ENCODE measurements at regions not wholly inside any gene's neighbourhood (a gene's known extent, or its start where the extent isn't known, plus 50 kb on each side); places are given as distances from the start of the nearest gene placed in this dataset.

DNA sequence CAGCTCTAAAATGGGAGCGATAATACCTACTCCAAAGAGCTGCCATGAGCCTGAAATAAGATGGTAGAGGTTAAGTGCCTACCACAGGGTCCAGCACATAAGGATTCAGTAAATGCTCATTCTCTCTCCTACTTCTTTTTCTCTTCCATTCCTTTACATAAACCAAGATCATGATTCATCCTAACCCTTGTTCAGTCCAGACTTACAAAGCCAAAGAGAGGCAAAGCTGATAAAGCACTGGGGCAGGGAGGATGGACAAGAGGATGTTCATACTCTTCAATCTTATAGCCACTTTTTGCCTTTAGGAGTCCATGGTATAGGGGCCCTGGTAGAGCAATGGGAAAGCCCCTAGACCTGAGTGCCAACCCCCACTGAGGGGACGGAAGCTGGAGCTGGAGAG is 75.6 kb upstream of the PKDCC start:
- no peaks in the 10 kb centered on the region for H3K9me3 ChIP-seq (ENCODE audit: severe bottlenecking)
- H3K4me3 ChIP-seq (ENCODE audit: severe bottlenecking): no peak overlapping the region
- no peaks in the 10 kb centered on the region for H3K4me1 ChIP-seq (ENCODE audit: insufficient read depth, poor library complexity, severe bottlenecking)
- H3K27me3 ChIP-seq (ENCODE audit: insufficient read depth, poor library complexity, severe bottlenecking): no peaks in the 10 kb centered on the region
- H3K36me3 ChIP-seq (ENCODE audit: low read depth): no peaks in the 10 kb centered on the region
- no peak for DNase-seq (ENCODE audit: low spot score)
- no peak overlapping the region for H3K27ac ChIP-seq (ENCODE audit: poor library complexity, severe bottlenecking)
- no peak for TF ChIP-seq CTCF (IDR thresholded peaks at IDR 0.05; ENCODE audit: poor library complexity, severe bottlenecking)
- ATAC-seq (ENCODE audit: low read depth): no peak

DNA sequence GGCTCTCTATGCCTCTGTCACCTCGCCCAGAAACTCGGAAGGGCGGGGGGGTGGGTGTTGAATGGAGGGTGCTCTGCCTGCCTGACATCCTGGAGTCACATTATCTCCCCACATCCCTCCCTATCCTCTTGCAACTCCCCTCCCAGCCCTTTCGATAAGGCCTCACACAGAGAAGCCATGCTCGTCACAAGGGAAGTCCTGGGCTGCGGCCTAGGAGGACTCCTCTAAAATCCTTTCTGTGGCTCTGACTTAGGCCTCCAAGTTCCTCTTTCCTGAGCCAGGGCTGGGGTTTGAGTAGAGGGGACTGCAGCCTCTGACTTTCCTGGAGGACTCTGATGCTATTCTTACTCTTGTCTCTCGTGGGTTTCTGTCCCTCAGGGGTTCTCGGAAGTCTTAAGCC is 75.0 kb upstream of the PKDCC start:
- no peaks in the 10 kb centered on the region for H3K36me3 ChIP-seq (ENCODE audit: low read depth)
- no peaks in the 10 kb centered on the region for H3K27me3 ChIP-seq (ENCODE audit: insufficient read depth, poor library complexity, severe bottlenecking)
- no peak for ATAC-seq (ENCODE audit: low read depth)
- DNase-seq (ENCODE audit: low spot score): no peak
- no peaks in the 10 kb centered on the region for H3K4me1 ChIP-seq (ENCODE audit: insufficient read depth, poor library complexity, severe bottlenecking)
- TF ChIP-seq CTCF (IDR thresholded peaks at IDR 0.05; ENCODE audit: poor library complexity, severe bottlenecking): no peak
- H3K4me3 ChIP-seq (ENCODE audit: severe bottlenecking): no peak overlapping the region
- no peaks in the 10 kb centered on the region for H3K9me3 ChIP-seq (ENCODE audit: severe bottlenecking)
- H3K27ac ChIP-seq (ENCODE audit: poor library complexity, severe bottlenecking): no peak overlapping the region

GRCh38 chr2:41973871-41974270 is 74.0 kb upstream of the PKDCC start:
- Histone ChIP-seq H3K4me1 (ENCODE audit: insufficient read depth, poor library complexity, severe bottlenecking) (no peaks in the 10 kb centered on the region), H3K4me3 (ENCODE audit: severe bottlenecking) (no peak overlapping the region), H3K27ac (ENCODE audit: poor library complexity, severe bottlenecking) (no peak overlapping the region), H3K9me3 (ENCODE audit: severe bottlenecking) (no peaks in the 10 kb centered on the region), H3K27me3 (ENCODE audit: insufficient read depth, poor library complexity, severe bottlenecking) (no peaks in the 10 kb centered on the region), H3K36me3 (ENCODE audit: low read depth) (no peaks in the 10 kb centered on the region)
- ATAC-seq (ENCODE audit: low read depth) (no peak), DNase-seq (ENCODE audit: low spot score) (no peak)
- no peak for TF ChIP-seq CTCF (IDR thresholded peaks at IDR 0.05; ENCODE audit: poor library complexity, severe bottlenecking)

DNA sequence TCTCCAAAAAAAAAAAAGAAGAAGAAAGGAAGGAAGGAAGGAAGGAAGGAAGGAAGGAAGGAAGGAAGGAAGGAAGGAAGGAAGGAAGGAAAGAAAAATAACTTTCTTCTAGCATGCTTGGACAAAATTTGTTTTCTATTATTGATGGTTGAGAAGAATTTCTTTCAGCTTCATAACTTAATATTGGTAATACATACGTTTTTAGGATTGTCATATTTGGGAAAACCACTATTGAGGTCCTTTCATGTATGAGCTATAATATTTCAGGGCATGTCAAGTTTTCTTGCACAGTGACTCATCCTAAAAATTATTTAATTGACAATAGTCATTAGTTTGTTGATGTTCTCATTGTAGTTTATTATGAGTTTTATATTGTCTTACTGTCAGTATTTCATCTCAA is 66.4 kb upstream of the PKDCC start:
- H3K9me3 ChIP-seq (ENCODE audit: severe bottlenecking): no peaks in the 10 kb centered on the region
- DNase-seq (ENCODE audit: low spot score) (no peak), ATAC-seq (ENCODE audit: low read depth) (no peak)
- no peaks in the 10 kb centered on the region for H3K36me3 ChIP-seq (ENCODE audit: low read depth)
- no peaks in the 10 kb centered on the region for H3K4me1 ChIP-seq (ENCODE audit: insufficient read depth, poor library complexity, severe bottlenecking)
- TF ChIP-seq CTCF (IDR thresholded peaks at IDR 0.05; ENCODE audit: poor library complexity, severe bottlenecking): no peak
- H3K27ac ChIP-seq (ENCODE audit: poor library complexity, severe bottlenecking): no peak overlapping the region
- H3K27me3 ChIP-seq (ENCODE audit: insufficient read depth, poor library complexity, severe bottlenecking): no peaks in the 10 kb centered on the region
- no peak overlapping the region for H3K4me3 ChIP-seq (ENCODE audit: severe bottlenecking)

DNA sequence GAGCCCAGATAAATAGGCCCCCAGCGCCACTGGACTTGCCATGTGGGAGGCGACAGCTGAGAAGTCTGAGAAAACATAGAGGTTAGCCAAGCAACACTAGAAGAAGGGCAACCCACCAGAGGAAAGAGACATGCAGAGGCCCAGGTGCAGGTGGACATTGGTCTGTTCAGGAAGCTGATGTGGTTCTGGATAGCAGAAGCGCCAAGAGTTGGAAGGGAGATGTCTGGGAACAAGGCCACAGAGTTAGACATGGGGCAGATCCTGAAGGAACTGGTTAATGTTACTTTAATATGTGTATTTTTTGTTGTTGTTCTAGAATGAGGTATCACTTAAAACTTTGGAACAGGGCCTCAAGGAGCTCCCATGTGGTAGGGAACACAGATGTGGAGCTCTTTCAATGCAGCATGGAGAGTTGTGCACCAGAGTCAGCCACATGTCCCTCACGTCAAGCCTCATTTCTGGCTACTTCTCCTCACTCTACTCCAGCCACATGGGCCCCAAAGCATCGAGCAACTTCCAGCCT is 62.2 kb upstream of the PKDCC start:
- Histone ChIP-seq H3K27me3 (ENCODE audit: insufficient read depth, poor library complexity, severe bottlenecking) (no peaks in the 10 kb centered on the region), H3K4me3 (ENCODE audit: severe bottlenecking) (no peak overlapping the region), H3K27ac (ENCODE audit: poor library complexity, severe bottlenecking) (no peak overlapping the region), H3K4me1 (ENCODE audit: insufficient read depth, poor library complexity, severe bottlenecking) (no peaks in the 10 kb centered on the region), H3K36me3 (ENCODE audit: low read depth) (no peaks in the 10 kb centered on the region), H3K9me3 (ENCODE audit: severe bottlenecking) (no peaks in the 10 kb centered on the region)
- DNase-seq (ENCODE audit: low spot score) (no peak), ATAC-seq (ENCODE audit: low read depth) (no peak)
- no peak for TF ChIP-seq CTCF (IDR thresholded peaks at IDR 0.05; ENCODE audit: poor library complexity, severe bottlenecking)

Data from RWPE2 (cell line).